ENCODE measurements at regions not wholly inside any gene's neighbourhood (a gene's known extent, or its start where the extent isn't known, plus 50 kb on each side); places are given as distances from the start of the nearest gene placed in this dataset.
"Not testable (repeated sequence)": the region's sequence is repeated elsewhere in the genome, so short reads cannot be mapped to it uniquely, and the experiment has no call there.

DNA sequence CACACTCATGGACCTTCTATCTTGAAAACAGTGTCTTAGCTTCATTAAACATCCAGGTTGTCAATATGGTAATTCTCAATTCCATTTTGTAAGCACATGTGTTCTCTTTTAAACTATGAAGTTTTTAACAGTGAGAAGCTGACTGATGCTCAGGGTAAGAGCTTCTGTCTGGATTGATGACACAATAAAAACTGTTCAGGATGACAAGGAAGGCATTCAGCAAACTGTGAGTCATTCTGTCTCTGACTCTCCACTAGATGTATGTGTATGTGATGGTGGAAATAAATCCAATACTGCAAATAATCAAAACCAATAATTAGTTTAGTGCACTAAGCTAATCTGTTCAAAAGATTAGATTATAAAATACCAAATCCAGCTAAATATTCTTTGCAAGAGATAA lies 115.3 kb upstream of the ARX start:
- DNase-seq = no peak

DNA sequence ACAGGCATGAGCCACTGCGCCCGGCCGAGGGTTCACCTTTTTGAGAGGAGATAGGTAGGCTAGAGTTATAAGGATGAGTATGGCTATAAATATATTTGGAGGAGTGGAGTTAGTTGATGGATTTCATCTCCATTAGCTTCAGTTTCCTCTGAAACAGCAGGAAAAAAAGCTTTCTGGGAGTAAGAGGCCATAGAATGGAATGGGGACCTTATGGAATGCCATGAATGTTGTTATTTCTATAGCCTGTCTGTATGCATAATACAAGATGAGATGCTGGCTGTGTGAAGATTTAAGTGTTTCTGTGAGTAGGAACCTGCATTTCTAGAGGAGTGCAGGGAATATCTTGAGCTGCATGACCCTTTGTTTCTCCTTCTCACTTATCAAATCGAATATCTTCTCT lies 114.9 kb upstream of the ARX start:
- DNase-seq = no peak

DNA sequence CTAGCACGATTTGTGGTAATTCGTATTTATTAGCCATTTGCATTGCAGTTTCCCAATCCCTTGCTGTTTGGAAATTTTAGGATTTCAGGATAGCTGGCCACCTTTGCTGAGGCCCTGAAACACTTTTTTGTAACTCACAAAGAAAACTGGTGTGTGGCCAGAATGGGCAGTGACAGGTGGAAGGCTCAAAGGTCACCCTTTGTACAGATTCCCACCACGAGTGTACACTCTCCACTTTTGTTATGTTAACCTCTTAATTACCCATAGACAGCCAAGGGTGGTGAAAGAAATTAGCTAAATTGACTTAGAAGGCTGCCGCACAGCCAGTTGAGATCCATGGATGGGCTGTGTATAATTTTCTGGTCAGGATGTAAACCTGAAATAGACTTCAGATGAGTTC lies 109.7 kb upstream of the ARX start:
- DNase-seq = no peak

DNA sequence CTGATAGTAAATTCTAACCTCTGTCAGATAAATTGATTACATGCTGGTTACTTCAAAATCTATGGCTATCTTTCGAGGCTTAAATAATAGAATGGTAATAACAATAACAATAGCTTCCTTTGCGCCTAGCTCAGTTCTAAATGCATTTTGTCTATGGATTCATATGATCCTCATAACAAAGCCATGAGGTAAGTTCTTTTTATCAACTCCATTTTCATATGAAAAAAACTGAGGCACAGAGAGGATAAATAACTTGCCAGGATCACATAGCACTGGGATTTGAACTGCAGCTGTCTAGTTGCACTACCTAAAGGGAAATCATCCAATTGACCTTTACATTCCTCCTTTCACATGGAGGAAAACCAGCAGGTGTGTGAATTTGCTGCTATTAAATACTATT lies 108.6 kb upstream of the ARX start:
- DNase-seq = no peak

DNA sequence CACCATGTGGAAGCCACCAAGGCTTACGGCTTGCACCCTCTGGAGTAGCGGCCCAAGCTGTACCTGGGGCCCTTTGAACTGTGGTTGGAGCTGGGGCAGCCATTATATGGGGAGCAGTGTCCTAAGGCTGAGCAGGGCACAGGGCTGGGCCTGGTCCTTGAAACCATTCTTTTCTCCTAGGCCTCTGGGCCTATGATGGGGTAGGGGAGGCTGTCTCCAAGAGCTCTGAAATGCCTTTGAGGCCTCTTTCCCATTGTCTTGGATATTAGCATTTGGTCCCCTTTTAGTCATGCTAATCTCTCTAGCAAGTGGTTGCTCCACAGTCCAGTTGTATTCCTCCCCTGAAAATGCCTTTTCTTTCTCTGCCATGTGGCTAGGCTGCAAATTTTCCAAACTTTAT lies 96.4 kb upstream of the ARX start:
- DNase-seq = no peak

DNA sequence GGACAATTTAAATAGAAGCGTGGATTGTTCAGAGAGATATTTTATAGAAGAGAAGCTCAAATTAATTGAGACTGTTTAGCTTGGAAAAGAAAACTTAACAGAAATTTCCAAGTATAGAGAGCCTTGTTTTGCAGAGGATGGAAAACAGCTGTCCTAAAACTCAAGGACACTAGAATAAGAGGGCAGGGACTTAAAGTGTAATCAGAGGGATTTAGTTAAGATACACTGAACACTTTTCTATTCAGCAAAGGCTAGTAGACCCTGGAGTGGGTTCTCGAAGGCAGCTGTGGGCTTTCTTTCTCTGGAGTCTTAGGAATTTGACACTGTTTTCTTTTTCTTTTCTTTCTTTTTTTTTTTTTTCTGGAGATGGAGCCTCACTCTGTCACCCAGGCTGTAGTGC lies 92.7 kb upstream of the ARX start:
- no peak for DNase-seq

DNA sequence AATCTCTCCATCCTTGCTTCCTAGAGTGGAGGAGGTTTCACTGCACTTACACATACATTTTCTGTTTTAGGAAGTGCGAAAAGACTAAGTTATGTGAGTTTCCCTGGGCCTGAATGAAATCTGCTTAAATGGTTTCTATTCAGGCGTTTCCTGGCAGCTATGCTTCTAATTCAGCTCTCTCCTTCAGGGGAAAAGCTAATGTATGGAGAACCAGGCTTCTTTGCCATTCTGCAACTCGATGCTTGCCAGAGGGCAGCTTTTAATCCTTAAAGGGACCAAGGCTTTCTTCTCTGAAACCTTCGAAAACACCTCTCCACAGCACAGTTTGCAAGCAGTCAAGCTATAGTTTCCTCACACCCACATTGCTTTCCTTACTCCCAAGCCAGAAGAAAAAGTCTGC lies 89.5 kb upstream of the ARX start:
- no peak for DNase-seq

DNA sequence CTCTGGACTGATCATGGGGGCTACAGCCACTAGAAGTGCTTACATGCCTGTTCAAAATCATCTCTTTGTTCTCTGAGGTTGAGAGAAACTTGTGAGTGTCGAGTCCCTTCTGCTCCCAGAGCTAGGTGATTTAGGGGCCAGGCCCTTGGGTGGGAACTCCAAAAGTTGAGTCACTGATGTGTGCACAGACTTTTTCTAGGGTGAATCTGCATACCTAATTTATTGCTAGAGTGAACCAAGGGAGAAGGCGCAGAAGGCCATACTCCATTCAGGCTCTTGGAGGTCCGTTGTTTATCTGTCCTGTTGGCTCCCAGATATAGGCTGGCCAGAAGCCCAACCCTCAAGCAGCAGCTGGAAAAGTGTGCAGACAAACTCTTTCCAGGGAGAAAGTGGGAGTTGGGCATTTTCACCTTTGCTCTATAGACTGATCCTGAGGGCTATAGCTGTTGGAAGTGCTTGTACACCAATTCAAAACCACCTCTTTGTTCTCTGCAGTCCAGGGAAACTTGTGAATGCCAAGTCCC lies 80.8 kb upstream of the ARX start:
- DNase-seq = no peak

DNA sequence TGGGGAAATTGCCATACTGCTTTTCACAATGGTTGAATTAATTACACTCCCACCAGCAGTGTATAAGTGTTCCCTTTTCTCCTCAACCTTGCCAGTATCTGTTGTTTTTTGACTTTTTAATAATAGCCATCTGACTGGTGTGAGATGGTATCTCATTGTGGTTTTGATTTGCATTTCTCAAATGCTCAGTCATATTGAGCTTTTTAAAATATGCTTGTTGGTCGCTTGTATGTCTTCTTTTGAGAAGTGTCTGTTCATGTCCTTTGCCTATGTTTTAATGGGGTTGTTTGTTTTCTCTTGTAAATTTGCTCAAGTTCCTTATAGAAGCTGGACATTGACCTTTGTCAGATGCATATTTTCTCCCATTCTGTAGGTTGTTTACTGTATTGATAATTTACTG lies 75.4 kb upstream of the ARX start:
- not testable (repeated sequence) for DNase-seq

DNA sequence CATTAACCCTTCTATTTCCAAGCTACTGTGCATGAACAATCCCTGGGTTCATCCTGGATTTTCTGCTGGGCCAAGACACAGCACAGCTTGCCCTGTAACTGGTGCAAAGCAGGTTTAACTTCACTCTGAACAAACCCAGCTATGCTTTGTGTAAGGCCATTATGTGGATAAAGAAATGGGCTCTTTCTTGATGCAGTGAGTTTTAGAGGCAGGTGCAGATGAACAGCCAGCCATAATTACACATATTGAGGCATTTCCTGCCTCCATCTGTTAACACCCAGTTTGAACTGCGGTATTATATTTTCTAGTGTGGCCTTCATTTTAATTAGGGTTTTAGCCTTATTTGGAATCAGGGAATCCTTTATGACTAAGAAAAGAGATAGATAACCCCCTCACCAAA lies 68.7 kb upstream of the ARX start:
- no peak for DNase-seq

DNA sequence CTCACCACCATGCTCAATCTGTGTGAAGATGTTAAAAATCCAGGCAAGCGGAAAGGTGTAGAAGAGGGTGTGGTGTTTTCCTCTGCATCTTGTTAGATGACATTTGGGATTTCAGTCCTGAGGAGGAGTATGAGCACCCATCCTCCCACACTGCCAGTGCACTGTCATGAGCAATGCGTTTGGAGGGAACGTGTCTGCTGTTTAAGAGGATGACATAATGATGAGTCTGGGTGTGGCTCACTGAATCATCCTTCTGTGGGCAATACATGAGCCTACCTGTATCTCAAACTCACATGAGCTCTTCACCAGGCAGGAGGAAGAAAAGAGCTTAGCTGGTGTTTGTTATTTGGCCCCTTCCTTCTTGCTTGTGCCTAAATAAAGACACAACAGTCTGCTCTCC lies 67.9 kb upstream of the ARX start:
- no peak for DNase-seq

DNA sequence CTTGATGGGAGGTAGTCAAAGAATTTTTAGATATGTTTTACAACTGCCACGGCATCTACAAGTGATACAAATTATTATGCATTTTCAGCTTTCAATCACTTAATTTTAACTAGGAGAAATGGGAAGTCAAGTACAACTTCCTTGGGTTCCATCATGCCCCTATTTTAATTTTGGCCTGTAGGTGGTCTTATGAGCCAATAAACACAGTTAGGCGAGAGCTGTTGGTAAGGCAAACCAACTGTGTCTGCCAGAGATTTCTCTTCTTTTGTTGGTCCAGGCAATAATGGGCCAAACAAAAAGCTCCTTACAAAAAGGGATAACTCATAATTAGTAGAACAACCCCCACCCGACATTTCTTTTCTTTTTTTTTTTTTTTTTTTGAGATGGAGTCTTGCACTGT lies 63.3 kb upstream of the ARX start:
- no peak for DNase-seq

DNA sequence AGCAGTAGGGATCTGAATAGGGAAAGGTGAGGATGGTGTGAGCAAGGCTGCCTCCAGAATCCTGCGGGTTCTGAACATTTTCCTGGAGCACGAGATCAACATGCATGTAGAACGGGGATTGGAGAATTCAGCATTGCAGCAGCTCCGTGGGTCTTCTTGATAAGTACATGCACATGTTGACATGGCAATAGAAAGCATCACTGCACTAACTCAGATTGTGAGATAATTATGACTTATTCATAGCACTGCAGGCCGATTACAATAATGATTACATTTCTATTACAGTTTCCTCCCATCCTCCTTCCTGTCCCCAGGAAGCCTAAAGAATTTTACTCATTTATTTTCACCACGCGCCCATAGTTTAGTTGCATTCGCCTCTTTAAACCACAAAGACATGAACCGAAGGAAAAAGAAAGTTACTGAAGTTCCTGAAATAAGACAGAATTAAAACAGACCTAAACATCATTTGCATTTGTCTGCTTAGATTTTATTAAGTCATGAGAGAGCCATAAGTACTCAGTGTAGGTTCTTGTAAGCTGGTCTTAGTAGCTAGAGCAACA lies 61.3 kb upstream of the ARX start:
- DNase-seq = no peak

DNA sequence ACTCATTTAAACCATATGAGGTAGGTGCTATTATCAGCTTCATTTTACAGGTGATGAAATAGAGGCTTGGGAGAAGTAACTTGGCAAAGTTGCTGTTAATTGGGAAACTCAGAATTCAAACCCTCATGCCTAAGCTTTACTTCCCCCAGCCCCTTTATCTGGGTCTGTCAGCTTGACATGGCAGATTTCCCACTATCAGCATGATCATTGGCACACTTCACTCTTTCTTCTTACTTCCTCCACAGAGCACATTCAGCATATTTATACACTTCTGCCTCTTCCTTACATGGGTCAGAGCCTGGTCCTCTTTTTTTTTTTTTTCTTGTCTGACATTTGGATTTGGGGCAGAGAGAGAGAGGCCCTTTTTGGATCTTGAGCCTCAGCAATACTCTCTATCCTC lies 56.5 kb upstream of the ARX start:
- DNase-seq = no peak

DNA sequence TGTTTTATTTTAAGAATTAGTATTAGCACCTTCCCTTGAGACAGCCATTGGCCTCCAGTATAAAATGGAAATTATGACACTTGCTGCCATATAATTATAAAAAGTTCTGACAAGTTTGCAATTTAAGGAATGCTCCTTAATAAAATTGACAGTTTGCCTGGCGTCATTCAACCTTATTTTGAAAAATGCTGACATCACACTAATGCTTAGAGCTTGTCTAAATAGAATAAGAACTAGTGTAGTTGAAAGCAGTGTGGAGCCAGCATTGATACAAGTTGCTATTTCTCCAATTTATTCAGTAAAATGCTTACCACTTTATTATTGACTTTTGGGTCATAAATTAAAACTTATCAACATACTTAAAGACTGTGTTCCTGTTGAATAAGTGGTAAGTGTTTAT lies 54.3 kb upstream of the ARX start:
- DNase-seq = no peak

DNA sequence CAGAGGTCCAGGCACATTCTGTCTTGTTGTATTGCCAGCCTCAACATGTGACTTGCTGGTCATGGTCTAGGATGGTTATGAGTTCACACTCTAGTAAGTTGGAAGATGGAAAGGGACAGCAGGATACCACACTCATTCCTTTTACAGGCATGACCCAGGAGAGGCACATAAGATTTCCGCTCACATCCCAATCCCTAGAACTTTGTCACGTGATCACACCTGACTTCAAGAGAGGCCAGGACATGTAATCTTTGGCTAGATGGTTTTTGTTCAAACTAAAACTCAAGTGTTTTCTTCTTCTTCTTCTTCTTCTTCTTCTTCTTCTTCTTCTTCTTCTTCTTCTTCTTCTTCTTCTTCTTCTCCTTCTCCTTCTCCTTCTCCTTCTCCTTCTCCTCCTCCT lies 53.4 kb upstream of the ARX start:
- no peak for DNase-seq

DNA sequence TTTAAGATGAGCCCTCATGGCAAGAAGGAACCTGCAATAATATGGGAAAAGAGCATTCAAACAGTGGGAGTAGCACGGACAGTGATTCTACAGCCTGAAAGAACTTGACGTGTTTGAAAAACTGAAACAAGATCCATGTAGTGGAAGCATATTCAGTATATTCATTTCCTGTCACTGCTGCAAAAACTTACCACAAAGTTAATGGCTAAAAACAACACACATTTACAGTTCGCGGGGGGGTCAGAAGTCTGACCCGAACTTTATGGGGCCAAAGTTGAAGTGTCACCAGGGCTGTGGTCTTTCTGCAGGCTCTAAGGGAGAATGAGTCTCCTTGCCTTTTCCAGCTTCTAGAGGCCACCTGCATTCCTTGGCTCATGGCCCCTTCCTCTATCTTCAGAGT lies 52.6 kb upstream of the ARX start:
- no peak for DNase-seq

DNA sequence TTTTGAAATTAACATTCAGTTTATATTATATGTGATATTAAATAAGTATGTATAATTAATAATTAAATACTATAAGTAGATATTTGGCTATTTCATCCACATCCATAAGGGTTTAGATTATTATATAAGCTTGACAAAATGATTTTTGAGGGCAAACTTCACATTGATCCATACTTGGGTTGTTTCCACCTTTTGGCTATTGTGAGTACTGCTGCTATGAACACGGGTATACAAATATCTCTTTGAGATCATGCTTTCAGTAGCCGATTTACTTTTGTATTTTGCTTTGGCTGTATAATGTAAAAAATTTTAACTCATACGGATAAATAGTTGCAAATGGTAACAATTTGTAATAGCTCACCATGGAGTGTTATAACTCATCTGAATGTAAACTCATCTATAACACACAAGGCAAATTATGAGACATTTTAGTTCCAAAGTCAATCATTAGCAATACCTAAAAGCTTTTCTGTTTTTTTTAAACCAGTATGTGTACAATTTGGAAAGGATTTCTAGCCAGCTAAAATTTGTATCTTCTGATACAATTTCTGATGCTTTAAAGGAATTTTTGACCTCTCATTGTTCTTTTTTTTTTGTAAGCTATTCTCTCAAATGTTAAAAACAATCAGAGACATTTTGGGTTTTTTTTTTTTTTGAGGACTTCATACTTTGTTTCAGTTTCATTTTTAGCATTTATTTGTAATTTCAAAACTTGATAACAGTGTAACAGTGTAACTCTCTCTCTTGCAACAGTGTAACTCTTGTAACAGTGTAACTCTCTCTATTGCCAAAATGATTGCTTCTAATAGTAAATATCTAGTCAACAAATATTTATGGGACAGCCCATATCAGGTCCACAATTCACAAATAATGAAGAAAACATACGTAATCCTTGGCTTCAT lies 51.8 kb upstream of the ARX start:
- DNase-seq = no peak

DNA sequence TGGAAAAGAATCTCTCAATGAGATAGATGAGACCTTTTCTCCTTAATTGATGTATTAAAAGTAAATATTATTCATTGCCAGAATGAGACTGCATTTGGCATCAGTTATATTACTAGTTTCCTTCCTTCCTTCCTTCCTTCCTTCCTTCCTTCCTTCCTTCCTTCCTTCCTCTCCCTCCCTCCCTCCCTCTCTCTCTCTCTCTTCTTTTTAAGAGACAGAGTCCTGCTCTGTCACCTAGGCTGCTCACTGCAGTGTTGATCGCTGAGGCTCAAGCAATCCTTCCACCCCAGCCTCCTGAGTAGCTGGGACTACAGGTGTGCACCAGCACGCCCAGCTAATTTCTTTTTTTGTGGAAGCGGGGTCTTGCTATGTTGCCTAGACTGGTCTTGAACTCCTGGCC lies 50.4 kb upstream of the ARX start:
- no peak for DNase-seq

Data from stimulated activated CD4-positive, alpha-beta T cell treated with anti-CD3 and anti-CD28 coated beads, Interleukin-4, amount 100 ng/mL, for 4 hours (primary cell).